ENCODE measurements at regions not wholly inside any gene's neighbourhood (a gene's known extent, or its start where the extent isn't known, plus 50 kb on each side); places are given as distances from the start of the nearest gene placed in this dataset.
A peak's percentile ranks its signal among the peaks of the same experiment; 100 is the strongest.

DNA sequence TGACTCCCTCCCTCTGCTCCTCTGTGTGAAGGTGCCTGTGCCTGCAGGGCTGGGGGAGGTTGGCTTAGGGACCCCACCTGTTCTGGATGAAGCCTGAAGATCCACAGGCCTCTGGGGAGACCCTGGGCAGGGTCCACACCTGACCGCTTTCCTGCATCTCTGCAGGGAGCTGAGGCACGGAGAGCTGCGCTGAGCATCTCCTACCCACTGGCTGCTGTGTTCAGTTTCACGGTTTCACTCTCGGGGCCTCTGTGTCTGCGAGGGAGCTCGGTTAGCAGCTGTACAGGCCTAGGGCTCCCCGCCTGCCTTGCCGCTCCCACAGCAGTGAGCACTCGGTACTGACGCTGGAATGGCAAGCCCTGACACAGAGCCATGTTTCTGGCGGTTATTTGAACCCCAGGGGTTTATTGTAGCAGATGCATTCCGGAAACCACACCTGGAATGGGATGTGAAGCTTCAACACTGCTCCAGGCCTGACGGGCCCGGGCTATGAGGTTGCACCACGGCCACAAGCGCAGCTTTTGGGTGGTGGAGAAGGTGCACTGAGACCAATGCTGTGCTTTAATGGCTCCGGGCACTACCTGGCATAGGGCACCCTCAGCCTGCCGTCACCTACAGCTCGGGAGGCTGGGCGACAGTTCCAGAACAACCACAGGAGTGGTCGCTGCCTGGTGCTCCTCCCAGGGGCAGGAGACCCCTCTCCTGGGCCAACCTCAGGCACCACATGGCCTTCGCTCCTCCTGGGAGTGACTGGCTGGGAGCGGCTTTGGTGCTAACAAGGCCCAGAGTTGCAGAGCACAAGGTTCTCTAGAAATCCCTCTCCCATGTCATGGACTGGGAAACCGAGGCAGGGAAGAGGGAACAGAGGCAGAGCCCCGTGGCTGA lies 257.9 kb downstream of the NDUFA10 start:
- DNase-seq (ENCODE audit: low spot score) = no peak
- H3K4me1 ChIP-seq (replicated peaks) = no peaks in the 10 kb centered on the region
- WGBS = 86% methylated on average over 26 of the region's 26 CpGs

DNA sequence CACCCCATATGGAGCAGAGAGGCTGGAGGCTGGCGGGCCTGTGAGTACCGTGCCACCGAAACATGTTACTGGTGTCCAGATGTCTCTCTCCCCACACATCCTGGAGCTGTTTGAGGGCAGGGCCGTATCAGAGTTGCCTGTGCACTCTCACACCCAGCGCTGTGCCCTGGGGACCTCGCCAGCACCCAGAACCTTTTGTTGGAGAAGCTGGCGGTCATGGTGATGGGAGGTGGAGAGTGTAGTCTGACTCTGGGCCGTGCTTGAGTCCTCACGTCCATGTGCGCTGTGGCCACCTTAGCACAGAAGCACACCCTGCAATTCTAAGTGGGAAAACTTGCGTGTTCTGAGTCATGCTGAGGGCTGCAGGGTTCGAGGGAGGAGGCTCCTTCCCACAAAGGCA lies 259.2 kb downstream of the NDUFA10 start:
- no peak for DNase-seq (ENCODE audit: low spot score)
- 88% methylated on average over 12 of the region's 12 CpGs for whole genome bisulfite sequencing
- intact Hi-C loops (cut with DNase I) = no loop called here
- Histone ChIP-seq H3K9me3 (no peaks in the 10 kb centered on the region), H3K4me3 (no peak overlapping the region), H3K36me3 (no peaks in the 10 kb centered on the region), H3K27ac (no peak overlapping the region), H3K27me3 (replicated peaks; ENCODE audit: insufficient read depth) (no peaks in the 10 kb centered on the region), H3K4me1 (replicated peaks) (no peaks in the 10 kb centered on the region)
- no peak for TF ChIP-seq POLR2A (IDR thresholded peaks at IDR 0.05)
- TF ChIP-seq, protein P1, sequence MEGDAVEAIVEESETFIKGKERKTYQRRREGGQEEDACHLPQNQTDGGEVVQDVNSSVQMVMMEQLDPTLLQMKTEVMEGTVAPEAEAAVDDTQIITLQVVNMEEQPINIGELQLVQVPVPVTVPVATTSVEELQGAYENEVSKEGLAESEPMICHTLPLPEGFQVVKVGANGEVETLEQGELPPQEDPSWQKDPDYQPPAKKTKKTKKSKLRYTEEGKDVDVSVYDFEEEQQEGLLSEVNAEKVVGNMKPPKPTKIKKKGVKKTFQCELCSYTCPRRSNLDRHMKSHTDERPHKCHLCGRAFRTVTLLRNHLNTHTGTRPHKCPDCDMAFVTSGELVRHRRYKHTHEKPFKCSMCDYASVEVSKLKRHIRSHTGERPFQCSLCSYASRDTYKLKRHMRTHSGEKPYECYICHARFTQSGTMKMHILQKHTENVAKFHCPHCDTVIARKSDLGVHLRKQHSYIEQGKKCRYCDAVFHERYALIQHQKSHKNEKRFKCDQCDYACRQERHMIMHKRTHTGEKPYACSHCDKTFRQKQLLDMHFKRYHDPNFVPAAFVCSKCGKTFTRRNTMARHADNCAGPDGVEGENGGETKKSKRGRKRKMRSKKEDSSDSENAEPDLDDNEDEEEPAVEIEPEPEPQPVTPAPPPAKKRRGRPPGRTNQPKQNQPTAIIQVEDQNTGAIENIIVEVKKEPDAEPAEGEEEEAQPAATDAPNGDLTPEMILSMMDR (IDR thresholded peaks at IDR 0.05) = no peak
- no peak for TF ChIP-seq POLR2AphosphoS5 (IDR thresholded peaks at IDR 0.05)

More for the DNA sequence above, 257.9 kb downstream of the NDUFA10 start:
- Histone ChIP-seq H3K27ac (no peak overlapping the region), H3K36me3 (no peaks in the 10 kb centered on the region), H3K27me3 (replicated peaks; ENCODE audit: insufficient read depth) (no peaks in the 10 kb centered on the region), H3K4me3 (no peak overlapping the region), H3K9me3 (no peaks in the 10 kb centered on the region)
- TF ChIP-seq POLR2AphosphoS5 (IDR thresholded peaks at IDR 0.05) = no peak
- TF ChIP-seq, protein P1 (IDR thresholded peaks at IDR 0.05) = no peak
- no peak for TF ChIP-seq POLR2A (IDR thresholded peaks at IDR 0.05)
- intact Hi-C loops (cut with DNase I) = no loop called here

DNA sequence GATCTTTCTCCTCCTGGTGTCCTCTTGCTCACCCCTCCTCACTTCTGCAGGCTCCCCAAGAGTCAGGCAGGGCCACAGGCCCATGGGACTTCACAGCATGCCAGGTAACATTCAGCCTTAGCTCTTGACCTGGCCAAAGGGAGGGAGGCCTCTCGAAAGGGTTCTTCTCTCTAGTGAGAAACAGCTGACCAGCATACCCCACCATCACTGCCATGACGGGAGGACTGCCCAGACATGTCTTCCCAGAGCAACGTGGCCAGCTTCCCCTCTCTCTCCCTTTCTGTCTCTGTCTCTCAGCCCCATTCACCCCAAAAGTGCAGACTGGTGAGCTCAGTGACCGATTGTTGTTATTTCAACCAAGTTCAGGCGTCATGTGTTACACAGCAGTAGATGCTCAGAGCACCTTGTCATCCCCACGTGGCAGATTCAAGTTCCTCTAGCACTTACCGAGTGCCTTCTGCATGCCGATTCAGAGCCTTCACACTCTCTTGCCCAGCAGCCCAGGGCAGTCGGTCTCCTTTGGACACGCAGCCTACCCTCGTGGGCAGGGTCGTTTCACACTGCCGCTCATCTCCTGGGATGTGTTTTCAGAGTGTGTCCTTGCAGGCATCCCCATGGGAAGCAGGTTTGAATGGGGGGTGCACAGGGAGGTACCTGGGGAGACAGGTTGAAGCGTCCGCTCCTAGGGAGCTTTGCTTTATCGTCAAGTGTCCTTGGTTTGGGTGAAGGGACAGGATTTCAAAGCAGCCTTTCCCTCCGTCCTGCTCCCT lies 259.9 kb downstream of the NDUFA10 start:
- intact Hi-C loops (cut with DNase I) = no loop called here
- no peaks in the 10 kb centered on the region for H3K9me3 ChIP-seq
- no peaks in the 10 kb centered on the region for H3K27me3 ChIP-seq (replicated peaks; ENCODE audit: insufficient read depth)
- no peak overlapping the region for H3K4me3 ChIP-seq
- H3K36me3 ChIP-seq = no peaks in the 10 kb centered on the region
- no peaks in the 10 kb centered on the region for H3K4me1 ChIP-seq (replicated peaks)
- 90% methylated on average over 17 of the region's 17 CpGs for WGBS
- TF ChIP-seq, protein P1 (IDR thresholded peaks at IDR 0.05) = no peak
- TF ChIP-seq POLR2A (IDR thresholded peaks at IDR 0.05) (no peak), POLR2AphosphoS5 (IDR thresholded peaks at IDR 0.05) (no peak)
- H3K27ac ChIP-seq = no peak overlapping the region
- DNase-seq (ENCODE audit: low spot score) = no peak

DNA sequence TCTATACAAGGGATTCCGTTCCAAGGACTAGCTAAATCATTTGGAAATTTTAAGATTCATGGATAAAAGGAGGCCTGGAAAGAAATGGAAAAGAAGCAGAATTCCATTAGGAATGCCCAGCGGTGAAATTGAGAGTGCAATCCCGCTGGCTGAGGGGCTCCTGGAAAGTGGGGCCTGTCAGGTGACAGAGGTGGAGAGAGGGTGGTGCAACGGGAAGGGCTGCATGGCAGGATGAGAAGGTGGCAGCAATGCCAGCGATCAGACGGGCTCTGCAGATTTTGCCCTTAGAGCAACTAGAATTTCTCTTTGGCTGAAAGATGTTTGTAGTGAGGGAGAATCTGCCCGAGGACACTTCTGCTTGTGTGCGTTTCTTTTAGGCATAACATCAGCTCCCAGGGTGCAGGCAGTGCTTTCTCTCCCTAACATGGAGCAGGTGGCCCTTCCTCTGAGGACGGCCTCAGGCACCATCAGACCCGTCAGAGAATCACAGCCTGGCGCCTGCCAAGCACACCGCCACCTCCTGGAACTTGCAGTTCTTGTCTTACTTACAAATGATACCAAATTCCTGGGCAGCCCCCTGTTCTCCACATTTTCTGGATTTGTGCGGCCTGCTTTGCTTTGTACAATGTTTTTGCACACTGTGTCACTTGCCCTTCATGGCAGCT lies 261.6 kb downstream of the NDUFA10 start:
- intact Hi-C loops (cut with DNase I) = no loop called here
- no peak overlapping the region for H3K4me3 ChIP-seq
- no peaks in the 10 kb centered on the region for H3K4me1 ChIP-seq (replicated peaks)
- no peaks in the 10 kb centered on the region for H3K27me3 ChIP-seq (replicated peaks; ENCODE audit: insufficient read depth)
- no peak for DNase-seq (ENCODE audit: low spot score)
- no peaks in the 10 kb centered on the region for H3K36me3 ChIP-seq
- H3K27ac ChIP-seq = no peak overlapping the region
- no peaks in the 10 kb centered on the region for H3K9me3 ChIP-seq
- TF ChIP-seq, protein P1 (IDR thresholded peaks at IDR 0.05) = peak in 1 of 4 experiments; percentile 8
- no peak for TF ChIP-seq POLR2AphosphoS5 (IDR thresholded peaks at IDR 0.05)
- 62% methylated on average over 13 of the region's 13 CpGs for WGBS
